ENCODE measurements at regions not wholly inside any gene's neighbourhood (a gene's known extent, or its start where the extent isn't known, plus 50 kb on each side); places are given as distances from the start of the nearest gene placed in this dataset.
"Not testable (repeated sequence)": the region's sequence is repeated elsewhere in the genome, so short reads cannot be mapped to it uniquely, and the experiment has no call there.

- H3K4me3 ChIP-seq; H3K4me1 ChIP-seq (ENCODE audit: low read depth); H3K27me3 ChIP-seq; H3K36me3 ChIP-seq; H3K27ac ChIP-seq; H3K9me3 ChIP-seq (ENCODE audit: low read depth); DNase-seq (ENCODE audit: low read depth in 1 of 2, low spot score in 1 of 2): not testable (repeated sequence)
Observed at GRCh38 chr2:66632882-66633281, 198.0 kb downstream of the MEIS1 start.

GRCh38 chr2:66633631-66634030 is 198.7 kb downstream of the MEIS1 start:
- H3K27ac ChIP-seq: no peak overlapping the region
- no peaks in the 10 kb centered on the region for H3K27me3 ChIP-seq
- H3K4me1 ChIP-seq (ENCODE audit: low read depth): no peaks in the 10 kb centered on the region
- no peak overlapping the region for H3K4me3 ChIP-seq
- TF ChIP-seq CTCF (IDR thresholded peaks at IDR 0.05; ENCODE audit: low read depth, low read length): no peak
- DNase-seq (ENCODE audit: low read depth in 1 of 2, low spot score in 1 of 2): no peak
- no peaks in the 10 kb centered on the region for H3K9me3 ChIP-seq (ENCODE audit: low read depth)
- no peaks in the 10 kb centered on the region for H3K36me3 ChIP-seq

GRCh38 chr2:66634784-66635183 is 199.9 kb downstream of the MEIS1 start:
- Histone ChIP-seq H3K27me3 (no peaks in the 10 kb centered on the region), H3K4me1 (ENCODE audit: low read depth) (no peaks in the 10 kb centered on the region), H3K4me3 (no peak overlapping the region), H3K27ac (no peak overlapping the region), H3K9me3 (ENCODE audit: low read depth) (no peaks in the 10 kb centered on the region), H3K36me3 (no peaks in the 10 kb centered on the region)
- TF ChIP-seq CTCF (IDR thresholded peaks at IDR 0.05; ENCODE audit: low read depth, low read length): no peak
- DNase-seq (ENCODE audit: low read depth in 1 of 2, low spot score in 1 of 2): no peak

- no peaks in the 10 kb centered on the region for H3K9me3 ChIP-seq (ENCODE audit: low read depth)
- no peak for DNase-seq (ENCODE audit: low read depth in 1 of 2, low spot score in 1 of 2)
Observed at GRCh38 chr2:66641685-66642084, 206.8 kb downstream of the MEIS1 start.

GRCh38 chr2:66648081-66648480 is 213.2 kb downstream of the MEIS1 start:
- H3K27me3 ChIP-seq; H3K4me3 ChIP-seq; H3K4me1 ChIP-seq (ENCODE audit: low read depth); DNase-seq (ENCODE audit: low read depth in 1 of 2, low spot score in 1 of 2); H3K9me3 ChIP-seq (ENCODE audit: low read depth); H3K36me3 ChIP-seq; H3K27ac ChIP-seq: not testable (repeated sequence)

More at GRCh38 chr2:66641685-66642084, 206.8 kb downstream of the MEIS1 start:
- Histone ChIP-seq H3K4me3 (no peak overlapping the region), H3K36me3 (no peaks in the 10 kb centered on the region), H3K27me3 (no peaks in the 10 kb centered on the region), H3K4me1 (ENCODE audit: low read depth) (no peaks in the 10 kb centered on the region), H3K27ac (no peak overlapping the region)
- no peak for TF ChIP-seq CTCF (IDR thresholded peaks at IDR 0.05; ENCODE audit: low read depth, low read length)

- H3K27ac ChIP-seq: no peak overlapping the region
- no peak for TF ChIP-seq CTCF (IDR thresholded peaks at IDR 0.05; ENCODE audit: low read depth, low read length)
- no peak overlapping the region for H3K4me3 ChIP-seq
- no peaks in the 10 kb centered on the region for H3K4me1 ChIP-seq (ENCODE audit: low read depth)
- no peaks in the 10 kb centered on the region for H3K9me3 ChIP-seq (ENCODE audit: low read depth)
- no peaks in the 10 kb centered on the region for H3K27me3 ChIP-seq
- peak in 1 of 2 donors; percentile 14 for DNase-seq (ENCODE audit: low read depth in 1 of 2, low spot score in 1 of 2)
- no peaks in the 10 kb centered on the region for H3K36me3 ChIP-seq
Observed at GRCh38 chr2:66649006-66649405, 214.1 kb downstream of the MEIS1 start.

- Histone ChIP-seq H3K4me3 (no peak overlapping the region), H3K36me3 (no peaks in the 10 kb centered on the region), H3K27ac (no peak overlapping the region), H3K27me3 (no peaks in the 10 kb centered on the region), H3K9me3 (ENCODE audit: low read depth) (no peaks in the 10 kb centered on the region), H3K4me1 (ENCODE audit: low read depth) (no peaks in the 10 kb centered on the region)
- DNase-seq (ENCODE audit: low read depth in 1 of 2, low spot score in 1 of 2): no peak
- no peak for TF ChIP-seq CTCF (IDR thresholded peaks at IDR 0.05; ENCODE audit: low read depth, low read length)
Observed at GRCh38 chr2:66651295-66651694, 216.4 kb downstream of the MEIS1 start.

Measured in cardiac muscle cell (in vitro differentiated cells and primary cell).